Activated CD8-positive, alpha-beta memory T cell treated with anti-CD3 and anti-CD28 coated beads for 4 hours (primary cell): ENCODE measurements at regions not wholly inside any gene's neighbourhood (a gene's known extent, or its start where the extent isn't known, plus 50 kb on each side); places are given as distances from the start of the nearest gene placed in this dataset.
"Not testable (repeated sequence)": the region's sequence is repeated elsewhere in the genome, so short reads cannot be mapped to it uniquely, and the experiment has no call there.

Source experiments
- DNase-seq, 2 donors: peaks; one replicate each; pipeline ENCODE4 v3.0.0-alpha.2; 2020; ENCODE audit warnings: low read depth in 2 of 2

- DNase-seq: not testable (repeated sequence)
These were observed 97.3 kb upstream of the BNIP2 start for GRCh38 chr15:59786466-59786865.

GRCh38 chr15:59785981-59786380 is 96.9 kb upstream of the BNIP2 start:
- DNase-seq: not testable (repeated sequence)

GRCh38 chr15:59783774-59784520 is 94.8 kb upstream of the BNIP2 start:
- DNase-seq: not testable (repeated sequence)

- DNase-seq: no peak
These were observed 90.0 kb upstream of the BNIP2 start for GRCh38 chr15:59779110-59779509.

- DNase-seq: no peak
These were observed 75.7 kb upstream of the BNIP2 start for GRCh38 chr15:59764775-59765174.

GRCh38 chr15:59762558-59762957 is 73.4 kb upstream of the BNIP2 start:
- DNase-seq: no peak

- DNase-seq: not testable (repeated sequence)
These were observed 71.1 kb upstream of the BNIP2 start for GRCh38 chr15:59760256-59760655.

- no peak for DNase-seq
These were observed 62.7 kb upstream of the BNIP2 start for GRCh38 chr15:59751552-59752413.

GRCh38 chr15:59746777-59747176 is 57.7 kb upstream of the BNIP2 start:
- no peak for DNase-seq

GRCh38 chr15:59741274-59741906 is 52.3 kb upstream of the BNIP2 start:
- DNase-seq: no peak

GRCh38 chr15:59739557-59740186 is 50.6 kb upstream of the BNIP2 start:
- DNase-seq: no peak
